Small intestine (tissue), 7 donors: ENCODE measurements at regions not wholly inside any gene's neighbourhood (a gene's known extent, or its start where the extent isn't known, plus 50 kb on each side); places are given as distances from the start of the nearest gene placed in this dataset.

Experiments
- DNase-seq, 2 donors: peaks; one replicate each; pipeline versions ENCODE4 v3.0.0 to v3.0.0-alpha.2; 2013
- FAIRE-seq: peaks from 2 replicates; lab custom pipeline; 2012; peaks lifted over from hg19 to GRCh38; lab: Jason Lieb, UNC
- H3K27ac ChIP-seq, 3 donors: one replicate each; pipeline ENCODE4 v1.5.1; 2013; ENCODE audit warnings: low read length in 2 of 3, mild to moderate bottlenecking in 2 of 3, control low read depth in 1 of 3, inconsistent platforms in 1 of 3, low read depth in 1 of 3, moderate library complexity in 1 of 3
- H3K27me3 ChIP-seq, 3 donors: one replicate each; pipeline ENCODE4 v1.6.1; 2013; ENCODE audit warnings: low read length in 3 of 3, inconsistent platforms in 1 of 3; ENCODE audit not compliant: control insufficient read depth in 3 of 3, insufficient read depth in 3 of 3
- H3K36me3 ChIP-seq, 3 donors: one replicate each; pipeline ENCODE4 v1.6.1; 2013; ENCODE audit warnings: low read length in 3 of 3, inconsistent platforms in 1 of 3, low read depth in 1 of 3, mild to moderate bottlenecking in 1 of 3, moderate library complexity in 1 of 3; ENCODE audit not compliant: control insufficient read depth in 3 of 3, insufficient read depth in 2 of 3
- H3K4me1 ChIP-seq, 3 donors: one replicate each; pipeline ENCODE4 v1.6.1; 2013; ENCODE audit warnings: low read length in 2 of 3, inconsistent platforms in 1 of 3, low read depth in 1 of 3, mild to moderate bottlenecking in 1 of 3, moderate library complexity in 1 of 3; ENCODE audit not compliant: control insufficient read depth in 3 of 3, insufficient read depth in 2 of 3
- H3K4me3 ChIP-seq, 3 donors: one replicate each; pipeline ENCODE4 v1.5.1; 2013; ENCODE audit warnings: low read length in 3 of 3, control low read depth in 1 of 3, inconsistent platforms in 1 of 3, low read depth in 1 of 3, mild to moderate bottlenecking in 1 of 3, moderate library complexity in 1 of 3
- H3K9me3 ChIP-seq, 2 donors: one replicate each; pipeline ENCODE4 v1.6.1; 2013; ENCODE audit warnings: low read depth in 1 of 2, low read length in 1 of 2; ENCODE audit not compliant: control insufficient read depth in 2 of 2, insufficient read depth in 1 of 2
- WGBS, 3 donors: extraction: QIAGEN DNeasy Blood & Tissue Kit; methylation state at CpG; one replicate each; pipeline ENCODE4 v1.1.7; 2013; 5-methylcytosine and 5-hydroxymethylcytosine counted together
- donor health status: healthy with polysubstance abuse.
- donor health status: control.
- donor health status: control.
- donor health status: Bipolar disorder and iron deficiency.
- donor health status: healthy.

DNA sequence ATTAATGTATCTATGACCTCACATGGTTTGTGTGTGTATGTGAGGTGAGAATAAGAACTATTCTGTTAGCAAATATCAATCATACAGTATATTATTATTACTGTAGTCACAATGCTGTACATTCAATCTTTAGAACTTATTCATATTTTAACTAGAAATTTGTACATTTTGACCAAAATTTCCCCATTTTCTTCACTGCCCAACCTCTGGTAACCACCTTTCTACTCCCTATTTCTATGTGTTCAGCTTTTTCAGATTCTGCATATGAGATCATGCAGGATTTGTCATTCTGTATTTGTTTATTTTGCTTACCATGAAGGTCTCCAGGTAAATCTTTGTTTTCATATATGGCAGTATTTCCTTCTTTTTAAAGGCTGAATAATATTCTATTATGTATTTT is 607.9 kb downstream of the SLCO4C1 start:
- no peak overlapping the region for H3K27ac ChIP-seq
- DNase-seq (no peak), FAIRE-seq (no peak)
- H3K4me1 ChIP-seq, result no peaks in the 10 kb centered on the region
- H3K36me3 ChIP-seq, result no peaks in the 10 kb centered on the region
- no peaks in the 10 kb centered on the region for H3K27me3 ChIP-seq
- no peak overlapping the region for H3K4me3 ChIP-seq
- no peaks in the 10 kb centered on the region for H3K9me3 ChIP-seq

DNA sequence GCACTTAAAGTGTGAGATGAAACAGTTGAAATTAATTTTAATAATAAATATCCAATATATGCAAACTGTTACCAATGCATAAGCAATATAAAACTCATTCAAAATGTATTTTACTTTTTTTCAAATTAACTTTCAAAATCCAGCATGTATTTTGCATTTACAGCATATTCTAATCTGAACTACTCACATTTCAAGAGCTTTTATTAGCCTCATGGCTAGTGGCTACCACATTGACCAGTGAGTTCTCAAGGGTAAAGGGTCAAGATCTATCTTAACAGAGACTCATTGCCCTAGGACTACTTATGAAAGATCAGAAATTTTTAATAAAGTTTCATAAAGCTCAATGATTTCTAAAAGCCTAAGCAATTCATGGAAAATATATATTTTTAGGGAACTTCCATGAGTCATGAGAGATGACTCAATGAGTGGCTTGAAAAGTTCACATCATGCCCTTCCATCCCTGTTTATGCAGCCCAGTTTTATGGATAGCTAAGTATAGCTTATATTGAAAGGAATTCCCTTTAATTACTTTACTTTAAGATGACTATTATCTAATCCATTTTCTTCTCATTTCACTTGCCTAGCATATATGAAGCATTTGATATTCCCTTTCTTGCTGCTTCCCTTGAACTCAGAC is 608.6 kb downstream of the SLCO4C1 start:
- FAIRE-seq, result no peak
- no peaks in the 10 kb centered on the region for H3K36me3 ChIP-seq

DNA sequence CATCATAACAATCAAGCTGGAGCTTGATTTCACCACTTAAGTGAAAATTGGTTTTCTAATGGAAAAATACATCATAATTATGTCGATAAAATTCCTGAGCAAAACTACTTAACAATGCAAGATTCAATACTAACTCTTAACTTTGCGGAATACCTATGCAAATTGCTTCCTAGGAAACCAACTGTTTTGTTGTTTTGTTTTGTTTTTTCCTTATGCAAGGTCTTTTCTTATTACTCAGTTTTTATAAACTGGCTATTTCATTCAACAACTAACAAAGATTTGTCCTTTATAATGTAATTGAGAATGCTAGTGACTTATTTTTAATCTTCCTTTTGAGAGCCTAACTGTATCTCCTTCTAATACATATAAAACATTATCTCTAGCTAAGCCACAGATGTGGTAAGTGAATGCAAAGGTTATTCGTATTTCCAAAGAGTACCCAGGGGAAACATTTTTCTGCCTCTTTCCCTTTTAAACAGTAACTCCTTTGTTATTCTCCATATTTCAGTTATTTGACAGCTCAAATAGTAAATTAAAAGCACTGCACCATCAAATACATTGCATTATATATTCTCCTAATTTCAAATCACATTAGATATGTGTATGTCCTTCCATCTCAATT is 609.4 kb downstream of the SLCO4C1 start:
- DNase-seq, result no peak
- Histone ChIP-seq H3K27me3 (no peaks in the 10 kb centered on the region), H3K36me3 (no peaks in the 10 kb centered on the region), H3K4me3 (no peak overlapping the region), H3K4me1 (no peaks in the 10 kb centered on the region), H3K9me3 (no peaks in the 10 kb centered on the region), H3K27ac (no peak overlapping the region)
- WGBS, 3 donors, result 57 to 63% (median 59%) methylated on average over 3 of the region's 3 CpGs
- FAIRE-seq, result no peak

More for the DNA sequence above, 608.6 kb downstream of the SLCO4C1 start:
- Histone ChIP-seq H3K4me3 (no peak overlapping the region), H3K4me1 (no peaks in the 10 kb centered on the region), H3K9me3 (no peaks in the 10 kb centered on the region), H3K27ac (no peak overlapping the region), H3K27me3 (no peaks in the 10 kb centered on the region)
- no peak for DNase-seq

DNA sequence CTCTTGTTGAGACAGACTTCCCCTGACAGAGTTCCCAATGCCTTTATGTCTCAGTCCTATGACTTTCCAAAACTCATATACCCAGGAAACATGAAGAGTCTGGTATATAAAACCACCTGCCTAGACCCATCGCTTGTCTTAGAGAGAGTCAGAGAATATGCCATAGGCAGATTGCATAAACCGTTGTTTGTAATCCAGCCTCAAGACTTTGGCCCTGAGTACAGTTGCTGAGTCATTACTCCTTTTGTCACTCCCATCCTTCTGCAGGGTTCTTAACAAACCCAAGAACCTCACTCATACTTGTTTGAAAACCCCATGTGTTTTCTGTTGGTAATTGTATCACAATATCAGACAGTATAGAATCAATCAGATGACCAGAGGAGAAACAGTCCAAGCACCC is 616.3 kb downstream of the SLCO4C1 start:
- Histone ChIP-seq H3K27ac (no peak overlapping the region), H3K9me3 (no peaks in the 10 kb centered on the region)

DNA sequence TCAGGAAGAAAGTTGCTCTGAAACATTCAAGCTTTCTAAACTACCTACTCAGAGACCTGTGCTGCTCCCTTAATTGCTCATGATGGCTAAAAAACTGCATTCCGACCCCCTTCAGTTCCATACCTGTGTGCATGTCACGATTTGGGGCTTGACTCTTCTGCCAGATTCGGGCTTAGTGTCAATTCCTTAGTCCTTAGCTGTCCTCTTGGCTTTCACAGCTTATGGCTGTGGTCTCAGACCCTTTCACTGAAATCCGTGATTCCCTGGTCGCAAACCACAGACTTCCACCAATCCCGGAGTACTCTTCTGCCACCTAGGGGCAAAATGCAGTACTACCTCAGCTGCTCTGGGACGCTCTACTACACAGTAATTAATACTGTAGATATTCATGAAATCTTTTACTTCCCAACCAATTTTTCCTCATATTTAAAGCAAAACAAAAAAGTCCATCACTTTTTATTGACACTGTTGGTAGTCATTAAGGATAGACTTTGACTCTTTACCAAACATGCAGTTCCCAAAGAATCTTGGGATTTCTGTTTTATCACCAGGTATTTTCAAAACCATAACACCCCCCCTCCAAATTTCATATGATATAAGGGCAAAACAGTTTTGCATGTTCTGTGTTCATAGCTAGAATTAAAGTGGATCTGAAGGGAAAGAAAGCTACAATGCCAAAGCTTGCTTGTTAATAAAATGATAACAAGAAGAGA is 617.4 kb downstream of the SLCO4C1 start:
- Histone ChIP-seq H3K4me3 (no peak overlapping the region), H3K9me3 (no peaks in the 10 kb centered on the region), H3K4me1 (no peaks in the 10 kb centered on the region), H3K36me3 (no peaks in the 10 kb centered on the region), H3K27me3 (no peaks in the 10 kb centered on the region), H3K27ac (no peak overlapping the region)
- DNase-seq, result peak; percentile 50 to 62
- 4 to 10% (median 6%) methylated on average over 7 of the region's 7 CpGs for WGBS, 3 donors
- peak; percentile 15 for FAIRE-seq

More for the DNA sequence above, 616.3 kb downstream of the SLCO4C1 start:
- FAIRE-seq (no peak), DNase-seq (peak; percentile 11 to 28)
- WGBS, 3 donors, result 15 to 51% (median 19%) methylated on average over 2 of the region's 2 CpGs
- Histone ChIP-seq H3K4me3 (no peak overlapping the region), H3K4me1 (no peaks in the 10 kb centered on the region), H3K36me3 (no peaks in the 10 kb centered on the region), H3K27me3 (no peaks in the 10 kb centered on the region)

DNA sequence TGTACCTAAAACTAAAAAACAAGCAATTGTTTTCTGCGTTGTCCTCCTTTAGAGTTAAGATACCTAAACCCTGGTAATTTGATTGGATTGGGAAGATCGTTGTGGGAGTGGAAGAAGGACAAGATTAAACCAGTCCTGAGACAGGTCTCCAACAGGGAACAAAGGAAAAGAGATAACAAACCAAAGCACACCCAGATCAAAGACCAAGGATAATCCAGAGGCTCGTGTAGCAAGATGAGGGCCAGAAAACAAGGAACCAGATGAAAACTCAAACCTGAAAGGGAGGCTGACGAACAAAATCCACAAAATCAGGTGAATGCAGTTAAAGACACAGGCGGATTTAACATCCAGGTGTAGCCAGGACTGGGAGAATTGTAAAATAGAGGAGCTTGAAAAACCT is 618.1 kb downstream of the SLCO4C1 start:
- FAIRE-seq (no peak), DNase-seq (peak; percentile 2 to 3)
- Histone ChIP-seq H3K4me3 (no peak overlapping the region), H3K27me3 (no peaks in the 10 kb centered on the region), H3K4me1 (no peaks in the 10 kb centered on the region), H3K36me3 (no peaks in the 10 kb centered on the region), H3K9me3 (no peaks in the 10 kb centered on the region), H3K27ac (no peak overlapping the region)
- 10 to 50% (median 21%) methylated on average over 5 of the region's 5 CpGs for WGBS, 3 donors

DNA sequence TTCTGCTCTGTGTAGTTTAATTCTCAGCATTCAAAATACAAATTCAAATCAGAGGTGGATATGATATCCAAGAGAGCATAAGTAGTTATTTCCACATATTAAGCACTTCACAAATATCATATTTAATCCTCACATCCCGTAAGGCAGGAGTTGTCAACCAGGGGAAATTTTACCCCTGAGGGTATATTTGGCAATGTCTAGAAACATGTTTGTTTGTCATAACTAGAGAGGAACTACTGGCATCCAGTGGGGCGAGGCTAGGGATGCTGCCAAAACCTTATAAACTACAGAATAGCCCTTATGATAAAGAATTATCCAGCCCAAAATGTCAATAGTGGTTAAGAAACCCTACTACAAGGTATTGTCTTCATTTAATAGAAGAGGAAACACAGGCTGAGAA is 619.4 kb downstream of the SLCO4C1 start:
- WGBS, 3 donors, result 39 to 64% (median 52%) methylated on average over 2 of the region's 2 CpGs
- Histone ChIP-seq H3K9me3 (no peaks in the 10 kb centered on the region), H3K27me3 (no peaks in the 10 kb centered on the region), H3K4me3 (no peak overlapping the region), H3K36me3 (no peaks in the 10 kb centered on the region), H3K27ac (no peak overlapping the region), H3K4me1 (no peaks in the 10 kb centered on the region)
- no peak for FAIRE-seq
- DNase-seq, result no peak

DNA sequence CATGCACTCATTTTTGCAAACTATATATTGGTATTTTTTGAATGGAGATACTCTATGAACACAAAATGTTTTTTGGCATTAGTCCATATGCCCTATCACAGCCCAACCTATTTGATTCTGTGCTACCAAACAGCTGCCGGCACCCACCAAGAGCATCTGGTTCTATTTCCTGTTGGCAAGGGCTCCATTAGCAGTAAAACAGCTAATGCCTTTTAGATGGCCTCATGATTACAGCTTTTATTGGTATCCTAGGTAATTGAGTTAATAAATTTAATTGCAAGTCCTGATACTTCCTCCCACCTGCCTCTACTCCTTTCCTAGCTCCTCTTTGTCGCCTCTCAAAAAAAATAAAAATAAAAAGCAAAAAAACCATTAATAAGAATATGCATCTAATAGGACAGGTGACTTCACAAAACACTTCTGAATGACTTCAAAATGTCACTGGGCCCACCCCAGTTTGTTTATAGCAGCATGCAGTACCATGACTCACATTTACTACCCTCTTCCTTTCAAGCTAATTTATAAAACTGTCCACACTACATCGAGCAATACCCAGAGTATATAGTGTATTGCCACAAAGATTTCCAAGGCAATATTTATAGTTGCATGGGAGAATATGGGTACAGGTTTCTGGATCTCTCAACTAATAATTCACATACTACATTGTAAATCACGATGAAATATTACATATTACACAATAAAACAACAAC is 620.4 kb downstream of the SLCO4C1 start:
- peak in 1 of 2 donors; percentile 45 for DNase-seq
- Histone ChIP-seq H3K27ac (no peak overlapping the region), H3K4me1 (no peaks in the 10 kb centered on the region), H3K4me3 (no peak overlapping the region), H3K27me3 (no peaks in the 10 kb centered on the region), H3K9me3 (no peaks in the 10 kb centered on the region), H3K36me3 (no peaks in the 10 kb centered on the region)
- FAIRE-seq, result no peak
- 23 to 50% (median 38%) methylated on average over 4 of the region's 4 CpGs for WGBS, 3 donors
